B cell (primary cell): ENCODE measurements at regions not wholly inside any gene's neighbourhood (a gene's known extent, or its start where the extent isn't known, plus 50 kb on each side); places are given as distances from the start of the nearest gene placed in this dataset.

ENCODE experiments used
- ATAC-seq: fragments of 200-7000 bp; cut with Tn5 transposase; one replicate; pipeline ENCODE4 v1.10.0; 2021; ENCODE audit warnings: low read depth, mild to moderate bottlenecking, moderate number of reproducible peaks, moderate library complexity
- CTCF ChIA-PET: fragments of 350-600 bp; sonication (Branson Sonifier 250); formaldehyde crosslinking; loops from one replicate; lab custom pipeline; 2021; ENCODE audit warnings: antibody characterized with exemption, inconsistent platforms; lab: Charles Lee
- POLR2A ChIA-PET: fragments of 350-600 bp; sonication (Branson Sonifier 250); formaldehyde crosslinking; loops from one replicate; lab custom pipeline; 2021; ENCODE audit warnings: antibody characterized with exemption; lab: Charles Lee
- DNase-seq: peaks from one replicate; pipeline ENCODE4 v3.0.0; 2013
- H2AFZ ChIP-seq: 2 replicates; pipeline ENCODE4 v1.6.1; 2012; ENCODE audit warnings: mild to moderate bottlenecking, low read depth, low read length; ENCODE audit not compliant: insufficient read depth, poor library complexity, severe bottlenecking
- H3K27ac ChIP-seq, 2 donors: 1 replicate in 1 of 2; 2 replicates in 1 of 2; pipeline ENCODE4 v1.5.1; 2012 to 2013; ENCODE audit warnings: low read length in 2 of 2, mild to moderate bottlenecking in 2 of 2, moderate library complexity in 1 of 2
- H3K27me3 ChIP-seq, 4 experiments: fragments of 200-600 bp in 1 of 4; sonication (generic) in 1 of 4; replicated peaks in 1 of 4; 1 replicate in 2 of 4; 2 replicates in 2 of 4; pipeline versions ENCODE4 v1.6.1 to v1.7.0; 2013 to 2016; ENCODE audit warnings: low read length in 3 of 4, mild to moderate bottlenecking in 2 of 4, mixed read lengths in 1 of 4, moderate library complexity in 1 of 4; ENCODE audit not compliant: insufficient read depth in 4 of 4, control insufficient read depth in 3 of 4; ENCODE audit errors: control extremely low read depth in 1 of 4
- H3K36me3 ChIP-seq, 2 experiments: replicated peaks in 1 of 2; 1 replicate in 1 of 2; 2 replicates in 1 of 2; pipeline versions ENCODE4 v1.6.1 to v1.7.1; 2013; ENCODE audit warnings: low read length in 1 of 2; ENCODE audit not compliant: insufficient read depth in 2 of 2, control insufficient read depth in 1 of 2; ENCODE audit errors: control extremely low read depth in 1 of 2, extremely low read depth in 1 of 2
- H3K4me1 ChIP-seq, 2 donors: fragments of 200-600 bp in 1 of 2; sonication (generic) in 1 of 2; 1 replicate in 1 of 2; 2 replicates in 1 of 2; pipeline versions ENCODE4 v1.5.1 to v1.6.1; 2013 to 2017; ENCODE audit warnings: low read length in 2 of 2; ENCODE audit not compliant: control insufficient read depth in 2 of 2, insufficient read depth in 2 of 2
- H3K4me2 ChIP-seq: replicated peaks from 2 replicates; pipeline ENCODE3; 2012; ENCODE audit warnings: mild to moderate bottlenecking, low read depth, low read length; ENCODE audit not compliant: poor library complexity, severe bottlenecking
- H3K4me3 ChIP-seq, 5 experiments: fragments of 200-600 bp in 1 of 5; sonication (generic) in 1 of 5; 1 replicate in 3 of 5; 2 replicates in 2 of 5; pipeline versions ENCODE4 v1.5.1 to v1.7.0; 2011 to 2016; ENCODE audit warnings: low read length in 4 of 5, mild to moderate bottlenecking in 4 of 5, low read depth in 2 of 5, control low read depth in 1 of 5, moderate library complexity in 1 of 5; ENCODE audit not compliant: insufficient read depth in 1 of 5; ENCODE audit errors: control extremely low read depth in 1 of 5, extremely low read depth in 1 of 5
- H3K79me2 ChIP-seq: fragments of 200-600 bp; sonication (generic); one replicate; pipeline ENCODE4 v1.6.0; 2016; ENCODE audit warnings: low read length; ENCODE audit not compliant: control insufficient read depth, insufficient read depth
- H3K9ac ChIP-seq: fragments of 200-600 bp; sonication (generic); 2 replicates; pipeline ENCODE4 v1.6.1; 2017; ENCODE audit warnings: mild to moderate bottlenecking, low read length, moderate library complexity
- H3K9me3 ChIP-seq, 3 donors: one replicate each; pipeline versions ENCODE4 v1.6.1 to v1.7.1; 2013; ENCODE audit warnings: low read length in 2 of 3; ENCODE audit not compliant: control insufficient read depth in 2 of 3, insufficient read depth in 1 of 3; ENCODE audit errors: control extremely low read depth in 1 of 3
- H4K20me1 ChIP-seq: 2 replicates; pipeline ENCODE4 v1.6.0; 2012; ENCODE audit warnings: mild to moderate bottlenecking, low read length; ENCODE audit not compliant: insufficient read depth, control insufficient read depth, poor library complexity, severe bottlenecking
- H3K27ac Mint-ChIP-seq: one replicate; pipeline ENCODE4 v1.8.0; 2021; ENCODE audit warnings: mixed read lengths
- H3K27me3 Mint-ChIP-seq: one replicate; pipeline ENCODE4 v1.8.0; 2021; ENCODE audit warnings: mixed read lengths
- H3K4me1 Mint-ChIP-seq: one replicate; pipeline ENCODE4 v1.8.0; 2021; ENCODE audit warnings: mixed read lengths
- H3K4me3 Mint-ChIP-seq: one replicate; pipeline ENCODE4 v1.8.0; 2021; ENCODE audit warnings: mixed read lengths
- H3K9me3 Mint-ChIP-seq: one replicate; pipeline ENCODE4 v1.8.0; 2022; ENCODE audit warnings: mixed read lengths; ENCODE audit not compliant: insufficient read depth
- EZH2 ChIP-seq: IDR thresholded peaks from 2 replicates; pipeline ENCODE4 v1.6.1; 2012; ENCODE audit warnings: borderline replicate concordance, low read depth, mild to moderate bottlenecking, moderate library complexity, low read length; ENCODE audit not compliant: insufficient read depth, poor library complexity, severe bottlenecking
- WGBS: methylation state at CpG from one replicate; pipeline ENCODE4 v1.1.5; 2013; ENCODE audit warnings: missing lambda C conversion rate; ENCODE audit not compliant: insufficient coverage; 5-methylcytosine and 5-hydroxymethylcytosine counted together
- intact Hi-C: fragments of 100-400 bp; cut with micrococcal nuclease; formaldehyde crosslinking; loops from one replicate; pipeline ENCODE4 v1.10.0; 2022
- TF ChIP-seq, protein P1 (sequence below): fragments of 200-600 bp; IDR thresholded peaks from one replicate; pipeline ENCODE4 v1.8.0; 2022; ENCODE audit warnings: antibody characterized with exemption, mild to moderate bottlenecking

DNA sequence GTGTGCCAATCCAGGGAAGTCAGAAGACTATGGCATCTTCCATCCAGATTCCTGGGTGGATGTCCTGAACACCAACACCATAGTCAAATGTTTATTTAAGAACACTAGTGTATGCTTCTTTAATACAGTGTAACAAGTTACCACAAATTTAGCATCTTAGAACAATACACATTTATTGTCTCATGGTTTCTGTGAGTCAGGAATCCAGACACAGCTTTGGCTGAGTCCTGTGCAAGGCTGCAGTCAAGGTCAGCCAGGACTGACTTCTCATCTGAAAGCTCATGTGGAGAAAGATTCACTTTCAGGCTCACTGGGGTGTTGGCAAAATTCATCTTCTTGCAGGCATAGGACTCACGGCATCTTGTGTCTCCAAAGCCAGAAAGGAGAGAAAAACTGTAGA is 143.4 kb downstream of the ANXA2 start:
- H3K27me3 Mint-ChIP-seq, result peaks cover 25% of the 10 kb centered on the region
- no peak overlapping the region for H3K4me2 ChIP-seq
- no peaks in the 10 kb centered on the region for H3K4me1 Mint-ChIP-seq
- no peak overlapping the region for H3K9ac ChIP-seq
- H2AFZ ChIP-seq, result no peak overlapping the region
- H3K9me3 ChIP-seq, result no peaks in the 10 kb centered on the region
- ATAC-seq, result no peak
- no peaks in the 10 kb centered on the region for H3K79me2 ChIP-seq
- CTCF ChIA-PET, result no interaction called here
- POLR2A ChIA-PET, result no interaction called here
- intact Hi-C loops, result no loop called here
- H3K36me3 ChIP-seq, result no peaks in the 10 kb centered on the region
- no peak for DNase-seq
- no peak overlapping the region for H3K27ac Mint-ChIP-seq
- H3K4me1 ChIP-seq, result no peaks in the 10 kb centered on the region
- TF ChIP-seq EZH2, result no peak
- TF ChIP-seq, protein P1, sequence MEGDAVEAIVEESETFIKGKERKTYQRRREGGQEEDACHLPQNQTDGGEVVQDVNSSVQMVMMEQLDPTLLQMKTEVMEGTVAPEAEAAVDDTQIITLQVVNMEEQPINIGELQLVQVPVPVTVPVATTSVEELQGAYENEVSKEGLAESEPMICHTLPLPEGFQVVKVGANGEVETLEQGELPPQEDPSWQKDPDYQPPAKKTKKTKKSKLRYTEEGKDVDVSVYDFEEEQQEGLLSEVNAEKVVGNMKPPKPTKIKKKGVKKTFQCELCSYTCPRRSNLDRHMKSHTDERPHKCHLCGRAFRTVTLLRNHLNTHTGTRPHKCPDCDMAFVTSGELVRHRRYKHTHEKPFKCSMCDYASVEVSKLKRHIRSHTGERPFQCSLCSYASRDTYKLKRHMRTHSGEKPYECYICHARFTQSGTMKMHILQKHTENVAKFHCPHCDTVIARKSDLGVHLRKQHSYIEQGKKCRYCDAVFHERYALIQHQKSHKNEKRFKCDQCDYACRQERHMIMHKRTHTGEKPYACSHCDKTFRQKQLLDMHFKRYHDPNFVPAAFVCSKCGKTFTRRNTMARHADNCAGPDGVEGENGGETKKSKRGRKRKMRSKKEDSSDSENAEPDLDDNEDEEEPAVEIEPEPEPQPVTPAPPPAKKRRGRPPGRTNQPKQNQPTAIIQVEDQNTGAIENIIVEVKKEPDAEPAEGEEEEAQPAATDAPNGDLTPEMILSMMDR, result no peak
- H4K20me1 ChIP-seq, result no peaks in the 10 kb centered on the region
- WGBS, result no CpG with 5 or more reads among the region's 1 CpG
- H3K4me3 Mint-ChIP-seq, result no peak overlapping the region
- H3K4me3 ChIP-seq, result no peak overlapping the region
- no peaks in the 10 kb centered on the region for H3K9me3 Mint-ChIP-seq
- peaks cover 0 to 5% (median 0%) of the 10 kb centered on the region in 4 experiments for H3K27me3 ChIP-seq
- no peak overlapping the region for H3K27ac ChIP-seq

DNA sequence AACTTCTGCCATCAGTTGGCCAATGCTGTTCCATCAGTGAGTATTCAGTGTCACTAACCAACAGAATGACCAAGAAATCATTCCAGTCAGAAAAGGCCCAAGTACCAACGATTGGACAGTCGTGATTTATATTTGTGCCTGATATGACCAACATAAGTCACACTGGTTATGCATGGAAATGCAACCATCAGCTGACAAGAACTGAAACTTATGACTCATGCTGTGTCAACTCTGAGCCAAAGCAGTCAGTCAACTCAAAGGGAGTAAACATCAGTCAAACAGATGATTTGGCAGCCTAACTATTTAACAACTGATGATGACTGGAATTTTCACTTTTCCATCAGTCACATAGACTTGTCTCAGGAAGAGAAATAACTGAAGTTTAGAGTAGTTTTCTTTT is 142.4 kb downstream of the ANXA2 start:
- Histone ChIP-seq H3K4me2 (no peak overlapping the region), H3K4me1 (no peaks in the 10 kb centered on the region), H3K9ac (no peak overlapping the region), H3K36me3 (no peaks in the 10 kb centered on the region), H3K79me2 (no peaks in the 10 kb centered on the region), H3K27me3 (peaks cover 0 to 8% (median 0%) of the 10 kb centered on the region in 4 experiments), H3K4me3 (no peak overlapping the region), H2AFZ (no peak overlapping the region), H3K27ac (no peak overlapping the region), H3K9me3 (no peaks in the 10 kb centered on the region), H4K20me1 (no peaks in the 10 kb centered on the region)
- no peak overlapping the region for H3K4me3 Mint-ChIP-seq
- H3K27ac Mint-ChIP-seq, result no peak overlapping the region
- intact Hi-C loops, result no loop called here
- H3K27me3 Mint-ChIP-seq, result peaks cover 24% of the 10 kb centered on the region
- no peaks in the 10 kb centered on the region for H3K9me3 Mint-ChIP-seq
- CTCF ChIA-PET, result no interaction called here
- no peak for DNase-seq
- POLR2A ChIA-PET, result no interaction called here
- no peak for ATAC-seq
- TF ChIP-seq, protein P1, result no peak
- no peak for TF ChIP-seq EZH2
- H3K4me1 Mint-ChIP-seq, result no peaks in the 10 kb centered on the region
- 21% methylated on average over 2 of the region's 2 CpGs for WGBS
